GOT3 (cell line): ENCODE measurements at regions not wholly inside any gene's neighbourhood (a gene's known extent, or its start where the extent isn't known, plus 50 kb on each side); places are given as distances from the start of the nearest gene placed in this dataset.

ENCODE experiments used
- DNase-seq: peaks from one replicate; lab custom pipeline; 2025; ENCODE audit warnings: mixed read lengths; lab: John Stamatoyannopoulos, UW

DNA sequence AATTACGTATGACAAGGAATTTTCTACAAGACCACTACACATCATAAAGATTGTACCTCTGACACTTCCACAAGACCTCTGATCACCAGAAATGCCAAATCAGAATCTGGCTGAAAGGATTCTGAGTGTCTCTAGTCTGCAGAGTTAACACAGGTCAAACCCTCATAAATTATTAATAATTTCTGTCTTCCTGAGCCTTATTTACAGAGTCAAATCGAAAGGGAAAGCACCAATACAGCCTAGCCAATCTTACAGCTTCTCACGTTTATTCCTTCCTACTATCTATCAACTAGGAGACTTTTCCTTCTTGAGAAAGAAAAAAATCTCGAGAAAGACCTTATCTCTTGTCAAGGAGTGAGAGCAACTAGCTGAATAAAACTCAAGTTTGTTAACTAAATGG, 2151.6 kb downstream of the MRPL39 start:
- DNase-seq = no peak

DNA sequence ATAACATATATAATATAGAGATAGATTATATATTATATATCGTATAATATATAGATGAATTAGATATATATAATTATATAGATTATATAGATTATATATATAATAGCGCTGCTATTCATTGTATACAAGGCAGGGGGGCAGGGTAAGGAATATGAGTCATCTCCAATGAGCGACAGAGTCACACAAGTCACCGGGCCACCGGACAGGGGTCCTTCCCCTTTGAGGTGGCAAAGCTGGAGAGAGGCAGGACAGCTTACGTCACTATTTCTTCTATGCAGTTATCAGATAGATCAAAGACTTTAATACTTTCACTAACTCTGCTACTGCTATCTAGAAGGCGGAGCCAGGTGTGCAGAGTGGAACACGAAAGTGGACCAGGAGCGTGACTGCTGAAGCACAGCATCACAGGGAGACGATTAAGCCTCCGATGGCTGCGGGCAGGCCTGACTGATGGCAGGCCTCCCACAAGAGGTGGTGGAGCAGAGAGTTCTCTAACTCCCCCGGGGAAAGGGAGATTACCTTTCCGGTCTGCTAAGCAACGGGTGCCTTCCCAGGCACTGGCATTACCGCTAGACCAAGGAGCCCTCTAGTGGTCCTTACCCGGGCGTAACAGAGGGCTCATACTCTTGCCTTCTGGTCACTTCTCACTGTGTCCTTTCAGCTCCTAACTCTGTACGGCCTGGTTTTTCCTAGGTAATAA, 2154.7 kb downstream of the MRPL39 start:
- DNase-seq = no peak

DNA sequence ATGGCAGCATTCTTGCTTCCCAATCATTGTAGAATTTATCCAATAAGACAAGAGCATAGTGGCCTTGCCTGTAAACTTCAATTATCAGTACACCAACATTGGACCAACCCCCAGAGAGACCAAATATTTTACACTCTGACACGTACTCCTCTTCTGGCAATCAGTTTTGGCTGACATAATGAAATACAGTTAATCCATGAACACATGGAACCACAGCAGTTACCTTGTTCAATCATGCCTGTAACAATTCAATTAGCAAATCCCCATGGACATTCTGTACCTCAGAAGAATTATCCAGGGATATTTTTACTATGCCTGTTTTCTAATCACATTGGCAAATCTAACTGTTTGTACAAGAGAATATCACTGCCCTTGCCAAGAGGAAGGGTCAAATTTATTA, 2162.0 kb downstream of the MRPL39 start:
- DNase-seq = no peak

DNA sequence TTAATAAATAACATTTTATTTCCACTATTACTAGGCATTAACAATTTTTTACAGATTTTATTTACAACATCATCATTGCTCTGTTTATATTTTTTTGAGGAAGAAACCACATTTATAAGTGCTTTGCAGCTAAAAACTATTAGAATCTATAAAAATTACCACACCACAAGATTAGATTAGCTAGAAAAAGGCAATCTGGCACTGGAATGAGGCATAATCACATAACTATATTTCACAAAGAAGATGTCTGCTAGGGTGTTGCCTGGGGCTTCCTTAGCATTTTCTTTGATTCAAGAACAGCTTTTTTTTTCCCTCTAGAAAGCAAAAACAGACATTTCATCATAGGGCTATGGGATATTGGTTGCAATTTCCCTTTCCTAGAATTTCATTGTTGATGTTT, 2169.2 kb downstream of the MRPL39 start:
- no peak for DNase-seq

DNA sequence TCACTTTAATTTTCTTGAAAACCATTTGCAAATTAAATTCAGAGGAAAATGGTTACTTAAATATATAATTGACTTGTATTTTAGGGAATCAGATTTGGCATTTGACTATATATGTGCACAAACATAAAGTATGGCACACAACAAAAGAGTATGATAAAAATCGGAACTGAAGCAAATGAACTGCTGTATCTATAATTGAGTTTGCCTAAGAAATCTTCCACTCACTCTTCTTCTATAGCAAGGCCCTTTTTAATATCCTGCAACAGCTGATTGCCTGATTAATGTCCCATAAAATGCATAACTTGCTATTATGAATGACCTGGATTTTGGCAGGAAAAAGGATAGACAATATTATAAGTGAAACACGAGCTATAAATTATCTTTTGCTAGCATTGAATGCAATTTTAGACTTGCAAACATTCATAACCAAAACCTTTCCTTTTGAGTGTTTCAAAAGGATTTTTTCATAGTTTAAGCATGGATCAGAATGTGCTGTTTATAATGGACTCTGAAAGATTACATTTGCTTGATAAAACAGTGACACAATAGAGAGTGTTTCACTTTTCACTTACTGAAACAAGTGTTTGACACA, 2204.3 kb downstream of the MRPL39 start:
- DNase-seq = no peak

DNA sequence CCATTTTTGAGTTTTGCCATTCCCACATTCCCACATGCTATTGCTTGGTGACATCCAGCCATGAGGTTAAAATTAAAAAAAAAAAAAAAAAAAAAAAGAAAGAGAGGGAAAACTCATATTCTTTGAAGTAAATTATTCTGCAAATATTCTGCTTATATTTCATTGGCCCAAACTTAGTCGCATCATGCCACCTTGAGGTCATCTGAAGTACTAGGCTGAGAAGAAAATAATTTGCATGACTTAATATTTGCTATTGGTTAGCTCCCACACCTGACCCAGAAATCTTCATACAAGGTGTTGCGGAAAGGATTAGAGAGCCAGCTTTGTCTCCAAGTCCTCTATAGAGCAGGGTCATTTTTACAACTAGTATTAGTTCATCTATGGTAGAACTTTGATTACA, 2206.0 kb downstream of the MRPL39 start:
- DNase-seq = no peak

DNA sequence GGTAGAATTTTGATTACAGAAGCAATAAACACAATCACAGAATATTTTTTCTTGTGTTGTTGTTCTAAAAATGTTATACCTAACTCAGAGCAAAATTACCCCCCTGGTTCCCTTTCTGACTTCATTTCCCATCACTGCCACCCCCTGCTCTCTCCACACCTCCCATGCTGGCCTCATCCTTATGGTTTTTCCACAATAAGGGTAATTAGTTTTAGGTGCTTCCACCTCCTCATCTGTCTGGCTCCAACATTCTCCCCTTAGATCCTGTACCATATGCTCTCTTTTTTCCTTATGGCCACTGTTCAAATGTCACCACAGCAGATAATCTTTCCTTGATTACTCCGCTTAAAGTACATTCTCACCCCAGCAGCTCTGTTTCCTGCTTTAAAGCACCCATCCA, 2208.6 kb downstream of the MRPL39 start:
- DNase-seq = no peak

DNA sequence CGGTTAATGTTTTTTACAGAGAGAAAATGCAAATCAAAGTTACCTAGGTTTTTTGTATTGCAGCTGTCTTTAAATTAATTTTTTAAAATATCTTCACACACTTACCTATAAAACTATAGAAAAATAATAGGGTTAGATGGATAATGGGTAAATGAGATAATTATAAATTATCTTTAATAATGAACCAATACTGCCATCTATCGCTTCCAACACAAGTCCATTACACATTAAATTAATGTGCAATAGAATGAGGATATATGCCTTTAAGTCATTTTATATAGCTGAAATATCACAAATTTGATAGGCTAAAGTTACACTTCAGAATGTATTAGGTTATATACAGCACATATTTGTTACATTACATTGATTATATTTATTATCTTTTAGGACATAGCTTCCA, 2212.8 kb downstream of the MRPL39 start:
- DNase-seq = no peak

DNA sequence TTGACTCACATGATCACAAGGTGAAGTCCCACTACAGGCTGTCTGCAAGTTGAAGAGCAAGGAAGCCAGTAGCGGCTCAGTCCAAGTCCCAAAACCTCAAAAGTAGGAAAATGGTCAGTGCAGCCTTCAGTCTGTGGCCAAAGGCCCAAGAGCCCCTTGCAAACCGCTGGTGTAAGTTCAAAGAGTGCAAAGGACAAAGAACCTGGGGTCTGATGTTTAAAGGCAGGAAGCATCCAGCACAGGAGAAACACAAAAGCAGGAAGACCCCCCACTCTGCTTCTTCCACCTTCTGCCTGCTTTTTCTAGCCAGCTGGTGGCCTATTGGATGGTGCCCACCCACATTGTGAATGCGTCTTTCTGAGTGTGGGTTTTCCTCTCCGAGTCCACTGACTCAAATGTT, 2222.6 kb downstream of the MRPL39 start:
- no peak for DNase-seq

DNA sequence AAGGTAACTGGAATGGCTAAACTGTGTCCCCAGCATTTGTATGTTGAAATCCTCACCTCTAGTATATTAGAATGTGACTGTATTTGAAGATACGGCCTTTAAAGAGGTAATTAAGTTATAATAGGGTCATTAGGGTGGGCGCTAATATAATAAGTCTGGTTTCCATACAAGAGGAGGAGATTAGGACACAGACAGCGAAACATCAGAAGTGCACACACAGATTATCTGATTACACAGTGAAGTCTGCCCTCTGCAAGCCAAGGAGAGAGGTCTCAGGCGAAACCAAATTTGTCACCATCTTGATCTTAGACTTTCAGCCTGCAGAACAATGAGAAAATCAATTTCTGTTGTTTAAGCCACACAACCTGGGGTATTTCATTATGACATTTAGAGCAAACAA, 2233.1 kb downstream of the MRPL39 start:
- no peak for DNase-seq

DNA sequence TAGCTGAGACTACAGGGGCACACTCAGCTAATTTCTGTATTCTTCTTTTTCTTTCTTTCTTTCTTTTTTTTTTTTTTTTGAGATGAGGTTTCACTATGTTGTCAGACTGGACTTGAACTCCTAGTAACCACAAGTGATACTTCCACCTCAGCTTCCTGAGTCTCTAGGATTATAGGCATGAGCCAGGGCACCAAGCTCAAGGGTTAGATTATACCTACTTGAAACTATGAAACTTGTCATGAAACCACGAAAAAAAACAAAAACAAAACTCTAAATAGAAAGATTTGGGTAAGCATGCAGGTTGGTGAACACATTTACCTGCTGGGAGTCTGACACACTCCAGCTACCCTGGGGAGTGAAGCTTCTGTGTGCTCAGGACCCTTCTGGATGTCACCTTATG, 2250.4 kb downstream of the MRPL39 start:
- no peak for DNase-seq

DNA sequence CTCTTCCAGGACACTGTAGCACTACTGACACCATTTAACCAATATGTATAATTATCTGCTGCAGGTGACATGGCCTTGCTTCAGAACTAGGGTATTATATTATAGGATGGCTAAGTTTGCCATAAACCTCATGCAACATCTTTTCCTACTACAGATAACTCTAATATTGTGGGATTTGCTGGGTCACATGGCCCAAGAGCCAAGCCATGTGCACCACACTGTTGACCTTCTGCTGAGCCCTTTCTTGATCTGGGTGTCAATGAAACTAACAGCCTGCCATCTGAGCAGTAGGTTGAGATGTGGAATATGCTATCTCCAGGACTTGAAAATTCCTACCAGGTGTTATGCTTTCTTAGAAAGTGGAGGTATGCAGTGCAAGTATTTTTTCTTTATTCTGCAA, 2291.1 kb downstream of the MRPL39 start:
- no peak for DNase-seq

DNA sequence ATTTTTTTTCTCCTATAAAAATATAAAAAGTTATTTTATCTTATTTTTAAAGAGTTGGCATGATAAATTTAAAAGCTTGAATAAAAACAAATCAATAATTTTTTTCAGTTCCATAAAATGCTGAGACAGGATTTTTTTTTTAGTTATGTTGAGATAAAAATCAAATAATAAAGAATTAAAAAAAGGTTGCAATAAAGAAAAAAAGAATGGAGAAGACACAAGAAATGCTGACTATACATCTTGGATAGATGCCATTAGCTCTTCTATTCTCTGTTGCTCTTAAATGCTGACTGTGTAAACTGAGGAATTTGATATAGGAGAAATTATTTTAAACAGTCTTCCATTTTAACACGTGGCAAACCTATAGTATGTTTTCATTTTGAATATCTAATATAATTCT, 2298.5 kb downstream of the MRPL39 start:
- DNase-seq = no peak

DNA sequence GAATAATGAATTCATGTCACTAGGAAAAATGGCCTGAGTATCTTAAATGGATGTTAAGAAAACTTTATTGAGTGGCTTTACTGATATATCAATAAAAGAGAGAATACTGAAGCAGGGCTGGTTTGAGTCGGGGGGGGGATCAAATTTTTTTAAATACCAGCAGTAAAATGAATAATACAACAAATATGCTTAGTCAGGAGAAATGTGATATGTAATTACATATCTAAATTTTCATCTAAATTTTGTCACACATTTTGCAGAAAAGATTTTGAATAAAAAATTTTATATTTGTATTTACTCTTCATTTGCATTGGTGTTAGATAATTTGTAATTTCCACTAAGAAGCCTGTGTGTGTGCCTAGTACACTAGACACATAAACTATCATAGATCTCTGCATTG, 2300.2 kb downstream of the MRPL39 start:
- no peak for DNase-seq

DNA sequence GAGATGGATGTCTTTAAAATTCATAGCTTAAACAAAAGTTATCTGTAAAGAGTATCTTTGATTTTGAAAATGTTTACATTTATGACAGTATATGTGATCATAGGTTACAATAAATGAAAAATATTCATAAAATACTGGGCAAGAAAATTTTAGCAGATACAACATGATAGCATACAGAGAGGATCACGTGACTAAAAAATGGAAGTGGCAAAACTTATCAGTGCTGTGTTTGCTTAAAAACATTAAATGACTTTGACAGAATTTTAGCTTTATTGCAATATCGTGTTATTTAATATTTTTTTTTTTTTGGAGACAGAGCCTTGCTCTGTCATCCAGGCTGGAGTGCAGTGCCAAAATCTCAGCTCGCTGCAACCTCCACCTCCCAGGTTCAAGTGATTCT, 2294.1 kb downstream of the NCAM2 start:
- DNase-seq = no peak

DNA sequence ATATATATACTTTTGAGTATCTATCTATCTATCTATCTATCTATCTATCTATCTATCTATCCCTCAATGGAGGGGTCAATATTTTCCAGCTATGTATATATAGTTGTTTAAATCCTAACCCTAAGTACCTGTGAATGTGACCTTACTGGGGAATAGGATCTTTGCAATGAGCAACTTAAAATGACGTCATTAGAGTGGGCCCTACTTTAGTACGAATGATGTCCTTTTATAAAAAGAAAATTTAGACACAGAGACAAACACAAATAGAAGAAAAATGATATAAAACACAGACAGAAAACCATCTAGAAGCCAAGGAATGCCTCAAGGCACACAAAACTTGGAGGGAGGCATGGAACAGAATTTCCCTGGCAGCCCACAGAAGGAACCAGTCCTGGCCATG, 2283.7 kb downstream of the NCAM2 start:
- no peak for DNase-seq

DNA sequence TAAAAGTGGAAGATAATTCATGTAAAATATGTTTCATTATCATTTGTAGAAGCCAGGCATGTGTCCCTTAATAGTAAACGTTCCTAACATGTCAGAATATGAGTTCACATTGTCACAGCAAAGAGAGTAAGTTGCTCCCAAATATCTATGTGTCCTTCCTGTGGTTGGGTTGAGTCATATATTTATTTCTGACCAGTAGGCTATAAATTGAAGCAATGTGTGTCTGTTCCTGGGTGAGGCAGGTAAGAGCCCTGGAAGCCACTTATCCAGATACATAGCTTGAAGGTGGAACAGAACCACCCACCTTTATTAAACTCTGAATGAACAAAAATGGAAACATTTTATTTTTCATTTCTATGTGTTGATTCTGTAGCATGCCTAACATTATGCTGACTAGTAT, 2251.6 kb downstream of the NCAM2 start:
- DNase-seq = no peak

DNA sequence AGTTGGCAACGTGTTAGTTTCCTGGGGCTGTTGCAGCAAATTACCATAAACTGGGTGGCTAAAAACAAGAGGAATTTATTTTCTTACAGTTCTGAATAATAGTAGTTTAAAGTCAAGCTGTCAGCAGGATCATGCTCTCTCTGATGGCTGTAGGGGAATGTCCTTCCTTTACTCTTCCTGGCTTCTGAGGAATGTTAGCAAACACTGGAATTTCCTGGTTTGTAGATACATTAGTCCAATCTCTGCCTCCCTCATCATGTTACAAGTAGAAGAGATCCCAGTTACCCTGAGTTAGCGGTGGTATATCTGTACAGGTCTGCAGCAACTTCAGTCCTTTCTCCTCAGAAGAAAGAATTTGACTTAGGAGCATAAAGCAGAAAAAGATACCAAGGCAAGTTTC, 2249.1 kb downstream of the NCAM2 start:
- DNase-seq = no peak

DNA sequence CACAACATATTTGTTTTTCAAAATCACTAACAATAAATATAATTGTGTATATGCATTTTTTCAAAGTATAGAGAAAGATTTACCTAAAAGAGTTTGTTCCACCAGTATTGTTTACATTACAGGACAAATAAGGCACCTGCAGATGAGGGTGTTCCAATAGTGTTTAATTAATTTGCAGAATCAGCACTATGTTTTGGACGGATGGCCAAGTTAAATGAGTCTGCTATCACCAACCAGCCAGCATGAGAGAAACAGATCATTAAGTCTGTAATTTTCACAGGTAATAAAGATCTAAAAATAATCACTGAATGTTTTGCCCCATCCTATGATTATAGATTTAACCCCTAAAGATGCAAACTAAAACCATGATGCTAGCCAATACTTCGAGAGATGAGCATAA, 2247.0 kb downstream of the NCAM2 start:
- no peak for DNase-seq

DNA sequence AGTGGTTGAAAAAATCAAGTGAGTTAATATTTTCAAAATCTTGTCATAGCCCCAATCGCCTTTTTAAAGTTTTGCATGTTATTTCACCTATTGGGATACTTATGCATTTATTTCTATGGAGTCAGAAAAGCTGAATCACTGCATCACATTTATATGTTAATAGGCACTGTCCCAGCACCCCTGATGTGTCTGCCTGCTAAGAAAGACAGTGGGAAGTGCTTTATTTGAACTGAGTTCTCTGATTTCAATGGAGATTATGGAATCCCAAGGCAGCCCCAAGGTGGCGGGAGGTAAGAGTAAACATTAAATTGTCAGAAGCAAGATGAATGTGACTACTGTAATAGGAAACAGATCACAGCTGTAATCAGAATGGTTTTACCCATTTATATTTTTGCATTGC, 2225.7 kb downstream of the NCAM2 start:
- DNase-seq = no peak

DNA sequence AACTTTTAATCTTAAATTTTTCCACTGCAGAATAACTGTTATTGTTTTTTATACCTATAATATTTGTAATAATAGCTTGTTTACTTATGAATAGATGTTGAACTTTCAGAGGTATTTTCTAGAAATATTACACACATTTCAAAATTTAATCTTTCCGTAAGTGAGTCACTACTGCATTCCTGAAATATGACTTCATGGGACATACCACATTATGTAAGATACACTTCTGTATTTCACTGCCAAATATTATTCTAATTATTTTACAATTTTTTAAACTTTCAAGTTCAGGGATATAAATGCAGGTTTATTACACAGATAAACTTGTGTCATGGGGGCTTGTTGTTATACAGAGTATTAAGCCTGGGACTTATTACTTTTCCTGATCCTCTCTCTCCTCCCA, 2220.5 kb downstream of the NCAM2 start:
- DNase-seq = no peak

DNA sequence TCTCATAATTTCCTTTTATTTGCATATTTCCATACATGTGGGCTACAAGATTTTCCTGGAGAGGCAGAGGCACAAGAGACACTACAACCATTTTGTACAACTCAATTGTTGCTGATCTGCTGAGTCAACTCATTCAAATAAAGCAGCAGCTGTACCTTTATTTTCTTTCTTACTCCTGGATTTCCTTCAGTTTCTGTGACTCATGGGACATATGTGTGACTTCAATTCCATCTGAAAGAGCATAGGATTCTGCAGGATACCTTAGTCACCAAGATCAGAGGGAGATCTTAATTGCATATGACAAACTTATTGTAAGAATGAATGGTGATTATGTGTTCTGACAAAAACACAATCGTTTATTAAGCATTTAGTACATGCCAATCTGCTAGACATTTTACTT, 2219.4 kb downstream of the NCAM2 start:
- DNase-seq = no peak

DNA sequence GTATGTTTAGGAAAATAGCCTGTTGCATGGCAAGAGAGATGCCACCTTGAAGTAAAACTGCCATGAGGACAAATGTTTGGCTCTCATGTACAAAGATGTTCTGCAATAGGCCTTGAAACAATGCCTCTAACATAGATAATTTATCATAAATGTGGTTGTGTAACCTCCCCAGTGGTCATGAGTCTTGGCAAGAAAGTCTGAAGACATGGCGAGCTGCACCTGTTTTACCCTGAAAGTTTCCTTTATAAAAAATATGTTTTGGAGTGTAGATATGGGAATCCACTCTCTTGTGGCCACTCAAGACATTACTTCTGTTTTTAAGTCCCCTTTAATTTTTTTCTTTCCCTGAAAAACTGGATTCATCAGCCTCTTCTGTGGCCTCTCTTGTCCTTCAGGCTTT, 2217.1 kb downstream of the NCAM2 start:
- no peak for DNase-seq
